ENCODE measurements at regions not wholly inside any gene's neighbourhood (a gene's known extent, or its start where the extent isn't known, plus 50 kb on each side); places are given as distances from the start of the nearest gene placed in this dataset.

DNA sequence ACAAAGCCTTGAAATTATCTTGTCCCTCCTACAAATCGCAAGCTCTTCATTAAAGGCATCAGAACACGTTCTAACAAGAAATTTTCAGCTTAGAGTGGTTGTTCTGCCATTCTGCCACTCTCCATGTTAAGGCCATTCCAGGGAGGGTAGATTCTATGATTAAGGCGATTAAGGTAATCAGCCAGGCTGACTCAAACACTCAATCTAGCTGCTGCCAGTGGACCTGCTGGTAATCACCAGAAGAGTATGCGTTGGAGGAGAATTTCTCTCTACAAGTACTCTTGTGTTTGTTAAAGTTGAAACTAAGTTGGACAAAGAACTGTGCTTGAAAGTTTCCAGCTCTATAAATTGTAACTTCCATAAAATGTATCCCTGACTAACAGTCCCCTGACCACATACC lies 149.2 kb upstream of the COL1A2 start:
- TF ChIP-seq, protein P1, sequence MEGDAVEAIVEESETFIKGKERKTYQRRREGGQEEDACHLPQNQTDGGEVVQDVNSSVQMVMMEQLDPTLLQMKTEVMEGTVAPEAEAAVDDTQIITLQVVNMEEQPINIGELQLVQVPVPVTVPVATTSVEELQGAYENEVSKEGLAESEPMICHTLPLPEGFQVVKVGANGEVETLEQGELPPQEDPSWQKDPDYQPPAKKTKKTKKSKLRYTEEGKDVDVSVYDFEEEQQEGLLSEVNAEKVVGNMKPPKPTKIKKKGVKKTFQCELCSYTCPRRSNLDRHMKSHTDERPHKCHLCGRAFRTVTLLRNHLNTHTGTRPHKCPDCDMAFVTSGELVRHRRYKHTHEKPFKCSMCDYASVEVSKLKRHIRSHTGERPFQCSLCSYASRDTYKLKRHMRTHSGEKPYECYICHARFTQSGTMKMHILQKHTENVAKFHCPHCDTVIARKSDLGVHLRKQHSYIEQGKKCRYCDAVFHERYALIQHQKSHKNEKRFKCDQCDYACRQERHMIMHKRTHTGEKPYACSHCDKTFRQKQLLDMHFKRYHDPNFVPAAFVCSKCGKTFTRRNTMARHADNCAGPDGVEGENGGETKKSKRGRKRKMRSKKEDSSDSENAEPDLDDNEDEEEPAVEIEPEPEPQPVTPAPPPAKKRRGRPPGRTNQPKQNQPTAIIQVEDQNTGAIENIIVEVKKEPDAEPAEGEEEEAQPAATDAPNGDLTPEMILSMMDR (conservative IDR thresholded peaks at IDR 0.05 in 1 of 2, IDR thresholded peaks at IDR 0.05 in 1 of 2; ENCODE audit: extremely low read depth in 1 of 2, insufficient read depth in 1 of 2, low read depth in 1 of 2, low read length in 2 of 2) = no peak
- no peak for TF ChIP-seq EZH2 (IDR thresholded peaks at IDR 0.05; ENCODE audit: borderline replicate concordance, low read length)
